MM.1S (cell line): ENCODE measurements at regions not wholly inside any gene's neighbourhood (a gene's known extent, or its start where the extent isn't known, plus 50 kb on each side); places are given as distances from the start of the nearest gene placed in this dataset.

Source experiments
- DNase-seq: peaks from one replicate; pipeline ENCODE4 v3.0.0-alpha.2; 2015
- H2AFZ ChIP-seq: fragments of 300-600 bp; sonication (generic); 2 replicates; pipeline ENCODE4 v1.6.0; 2016; ENCODE audit warnings: antibody characterized with exemption, low read length
- H3F3A ChIP-seq: fragments of 300-600 bp; sonication (generic); 2 replicates; pipeline ENCODE4 v1.6.1; 2016; ENCODE audit warnings: mild to moderate bottlenecking, antibody characterized with exemption, low read length, moderate library complexity, mixed read lengths; ENCODE audit not compliant: insufficient read depth
- H3K27ac ChIP-seq: fragments of 300-600 bp; sonication (generic); 2 replicates; pipeline ENCODE4 v1.5.1; 2016; ENCODE audit warnings: mild to moderate bottlenecking, low read length
- H3K27me3 ChIP-seq: fragments of 300-600 bp; sonication (generic); replicated peaks from 2 replicates; pipeline ENCODE4 v1.6.0; 2016; ENCODE audit warnings: low read length; ENCODE audit not compliant: insufficient read depth
- H3K36me3 ChIP-seq: fragments of 300-600 bp; sonication (generic); replicated peaks from 2 replicates; pipeline ENCODE4 v1.6.1; 2016; ENCODE audit warnings: mild to moderate bottlenecking, low read length, mixed read lengths; ENCODE audit not compliant: insufficient read depth
- H3K4me1 ChIP-seq: fragments of 300-600 bp; sonication (generic); 2 replicates; pipeline ENCODE4 v1.6.1; 2016; ENCODE audit warnings: low read length, mixed read lengths
- H3K4me2 ChIP-seq: fragments of 300-600 bp; sonication (generic); 2 replicates; pipeline ENCODE4 v1.6.0; 2016; ENCODE audit warnings: low read depth, low read length
- H3K4me3 ChIP-seq: fragments of 300-600 bp; sonication (generic); 2 replicates; pipeline ENCODE4 v1.5.1; 2016; ENCODE audit warnings: low read length, mixed read lengths
- H3K79me2 ChIP-seq: fragments of 300-600 bp; sonication (generic); 2 replicates; pipeline ENCODE4 v1.6.1; 2016; ENCODE audit warnings: mixed run types, low read length, mixed read lengths
- H3K9ac ChIP-seq: fragments of 300-600 bp; sonication (generic); 2 replicates; pipeline ENCODE4 v1.6.1; 2016; ENCODE audit warnings: low read length, mixed read lengths
- H3K9me2 ChIP-seq: fragments of 300-600 bp; sonication (generic); replicated peaks from 2 replicates; pipeline ENCODE4 v1.6.1; 2016; ENCODE audit warnings: mild to moderate bottlenecking, low read length, mixed read lengths; ENCODE audit not compliant: insufficient read depth
- H3K9me3 ChIP-seq: fragments of 300-600 bp; sonication (generic); replicated peaks from 2 replicates; pipeline ENCODE4 v1.6.1; 2016; ENCODE audit warnings: mild to moderate bottlenecking, low read length, mixed read lengths; ENCODE audit not compliant: insufficient read depth
- H4K20me1 ChIP-seq: fragments of 300-600 bp; sonication (generic); 2 replicates; pipeline ENCODE4 v1.6.1; 2016; ENCODE audit warnings: mild to moderate bottlenecking, low read length, moderate library complexity, mixed read lengths; ENCODE audit not compliant: insufficient read depth
- EZH2 ChIP-seq: fragments of 300-600 bp; sonication (generic); optimal IDR thresholded peaks from 2 replicates; pipeline ENCODE3; 2017; ENCODE audit warnings: low read depth, mild to moderate bottlenecking, antibody characterized with exemption, low read length, mixed read lengths
- EZH2phosphoT487 ChIP-seq: fragments of 300-600 bp; sonication (generic); IDR thresholded peaks from 2 replicates; pipeline ENCODE4 v1.6.1; 2018; ENCODE audit warnings: antibody characterized with exemption, low read length
- TF ChIP-seq, protein P1 (sequence below): fragments of 300-600 bp; sonication (generic); IDR thresholded peaks from 2 replicates; pipeline ENCODE4 v1.5.1; 2016; ENCODE audit warnings: antibody characterized with exemption, low read length, mixed read lengths

DNA sequence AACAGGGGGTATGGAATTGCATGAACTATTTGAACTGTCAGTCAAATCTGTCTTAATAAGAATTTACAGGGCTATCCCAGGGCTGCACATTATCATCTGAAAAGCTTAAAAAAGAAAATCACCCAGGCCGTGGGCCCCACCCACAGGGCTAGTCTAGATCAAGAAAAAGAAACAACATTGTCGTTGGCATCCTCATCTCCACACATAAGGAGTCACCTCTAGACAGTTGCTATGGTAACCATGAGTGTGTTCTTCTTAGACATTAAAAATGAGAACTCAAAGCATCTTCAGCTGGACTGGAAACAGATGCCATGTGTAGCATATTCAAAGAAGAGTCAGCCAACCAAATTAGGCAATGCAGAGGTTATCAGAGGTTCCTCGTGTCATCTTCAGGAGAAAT lies 72.3 kb upstream of the CPO start:
- Histone ChIP-seq H2AFZ (no peak overlapping the region), H3K9ac (no peak overlapping the region), H3K4me3 (no peak overlapping the region), H3K4me1 (no peaks in the 10 kb centered on the region), H3K27me3 (no peaks in the 10 kb centered on the region), H3K4me2 (no peak overlapping the region), H3K36me3 (no peaks in the 10 kb centered on the region), H3F3A (no peaks in the 10 kb centered on the region), H4K20me1 (no peaks in the 10 kb centered on the region), H3K79me2 (no peaks in the 10 kb centered on the region), H3K9me3 (no peaks in the 10 kb centered on the region), H3K27ac (no peak overlapping the region), H3K9me2 (no peaks in the 10 kb centered on the region)
- DNase-seq: no peak
- TF ChIP-seq EZH2 (no peak), EZH2phosphoT487 (no peak)
- TF ChIP-seq, protein P1, sequence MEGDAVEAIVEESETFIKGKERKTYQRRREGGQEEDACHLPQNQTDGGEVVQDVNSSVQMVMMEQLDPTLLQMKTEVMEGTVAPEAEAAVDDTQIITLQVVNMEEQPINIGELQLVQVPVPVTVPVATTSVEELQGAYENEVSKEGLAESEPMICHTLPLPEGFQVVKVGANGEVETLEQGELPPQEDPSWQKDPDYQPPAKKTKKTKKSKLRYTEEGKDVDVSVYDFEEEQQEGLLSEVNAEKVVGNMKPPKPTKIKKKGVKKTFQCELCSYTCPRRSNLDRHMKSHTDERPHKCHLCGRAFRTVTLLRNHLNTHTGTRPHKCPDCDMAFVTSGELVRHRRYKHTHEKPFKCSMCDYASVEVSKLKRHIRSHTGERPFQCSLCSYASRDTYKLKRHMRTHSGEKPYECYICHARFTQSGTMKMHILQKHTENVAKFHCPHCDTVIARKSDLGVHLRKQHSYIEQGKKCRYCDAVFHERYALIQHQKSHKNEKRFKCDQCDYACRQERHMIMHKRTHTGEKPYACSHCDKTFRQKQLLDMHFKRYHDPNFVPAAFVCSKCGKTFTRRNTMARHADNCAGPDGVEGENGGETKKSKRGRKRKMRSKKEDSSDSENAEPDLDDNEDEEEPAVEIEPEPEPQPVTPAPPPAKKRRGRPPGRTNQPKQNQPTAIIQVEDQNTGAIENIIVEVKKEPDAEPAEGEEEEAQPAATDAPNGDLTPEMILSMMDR: no peak

DNA sequence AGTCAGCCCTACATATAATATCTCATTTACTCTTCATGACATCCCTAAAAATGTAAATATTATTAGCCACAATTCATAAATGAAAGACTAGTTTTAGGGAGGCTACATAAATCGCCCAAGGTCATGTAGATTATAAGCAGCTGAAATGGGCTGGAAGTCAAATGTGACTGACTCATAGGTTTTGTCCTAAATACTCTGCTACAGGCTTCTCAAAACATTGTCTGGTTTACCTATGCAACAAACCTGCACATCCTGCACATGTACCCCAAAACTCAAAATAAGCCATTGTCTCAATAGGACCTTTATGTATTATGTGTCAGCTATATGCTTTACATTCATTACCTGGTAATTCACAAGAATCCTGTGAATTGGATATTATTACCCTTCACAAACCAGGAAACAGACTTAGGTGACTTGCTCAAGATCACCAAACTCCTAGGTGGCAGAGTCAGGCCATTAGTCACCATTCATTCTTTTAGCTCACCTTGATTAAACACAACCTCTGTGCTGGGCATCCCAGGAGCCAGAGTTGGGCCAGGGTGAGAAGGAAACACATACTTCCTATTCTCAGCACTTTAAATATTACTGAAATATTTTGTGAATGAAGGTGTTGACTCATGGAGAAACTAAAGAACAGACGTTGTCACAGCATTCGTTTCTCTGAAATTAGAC lies 69.4 kb upstream of the CPO start:
- no peak overlapping the region for H3K4me2 ChIP-seq
- no peak overlapping the region for H3K27ac ChIP-seq
- H3F3A ChIP-seq: no peaks in the 10 kb centered on the region
- no peaks in the 10 kb centered on the region for H4K20me1 ChIP-seq
- no peaks in the 10 kb centered on the region for H3K79me2 ChIP-seq
- no peak overlapping the region for H3K4me3 ChIP-seq
- H3K27me3 ChIP-seq: no peaks in the 10 kb centered on the region
- TF ChIP-seq, protein P1: no peak
- TF ChIP-seq EZH2 (no peak), EZH2phosphoT487 (no peak)
- no peak overlapping the region for H3K9ac ChIP-seq
- H3K4me1 ChIP-seq: no peaks in the 10 kb centered on the region
- no peaks in the 10 kb centered on the region for H3K9me2 ChIP-seq
- H3K9me3 ChIP-seq: no peaks in the 10 kb centered on the region
- H3K36me3 ChIP-seq: no peaks in the 10 kb centered on the region
- H2AFZ ChIP-seq: no peak overlapping the region
- DNase-seq: no peak

- H3K27ac ChIP-seq: no peak overlapping the region
- H3F3A ChIP-seq: no peaks in the 10 kb centered on the region
- H3K9me3 ChIP-seq: no peaks in the 10 kb centered on the region
- H3K27me3 ChIP-seq: no peaks in the 10 kb centered on the region
- no peak for TF ChIP-seq EZH2
- TF ChIP-seq EZH2phosphoT487: no peak
- TF ChIP-seq, protein P1: no peak
- H4K20me1 ChIP-seq: no peaks in the 10 kb centered on the region
- no peak for DNase-seq
- H3K36me3 ChIP-seq: no peaks in the 10 kb centered on the region
- no peaks in the 10 kb centered on the region for H3K79me2 ChIP-seq
- no peak overlapping the region for H3K9ac ChIP-seq
- no peak overlapping the region for H2AFZ ChIP-seq
- no peaks in the 10 kb centered on the region for H3K4me1 ChIP-seq
- H3K4me2 ChIP-seq: no peak overlapping the region
- H3K4me3 ChIP-seq: no peak overlapping the region
- H3K9me2 ChIP-seq: no peaks in the 10 kb centered on the region
These were observed 65.9 kb upstream of the CPO start for GRCh38 chr2:206873423-206873822.
